HG02970 (cell line): ENCODE measurements at regions not wholly inside any gene's neighbourhood (a gene's known extent, or its start where the extent isn't known, plus 50 kb on each side); places are given as distances from the start of the nearest gene placed in this dataset.
"Not testable (repeated sequence)": the region's sequence is repeated elsewhere in the genome, so short reads cannot be mapped to it uniquely, and the experiment has no call there.

Experiments
- ATAC-seq: cut with Tn5 transposase; IDR thresholded peaks from one replicate; pipeline ENCODE4 v1.9.1; 2021; ENCODE audit warnings: mild to moderate bottlenecking, moderate library complexity, moderate number of reproducible peaks; ENCODE audit not compliant: unreplicated experiment, low FRiP score

GRCh38 chr3:61438253-61439121, 122.9 kb upstream of the PTPRG start:
- no peak for ATAC-seq

- ATAC-seq: no peak
Measured at GRCh38 chr3:61439122-61439458, 122.3 kb upstream of the PTPRG start.

- no peak for ATAC-seq
Measured at GRCh38 chr3:61442696-61443095, 118.7 kb upstream of the PTPRG start.

GRCh38 chr3:61443886-61444285, 117.5 kb upstream of the PTPRG start:
- no peak for ATAC-seq

- ATAC-seq: no peak
Measured at GRCh38 chr3:61444782-61445181, 116.6 kb upstream of the PTPRG start.

GRCh38 chr3:61445924-61446323, 115.4 kb upstream of the PTPRG start:
- no peak for ATAC-seq

GRCh38 chr3:61446341-61446740, 115.0 kb upstream of the PTPRG start:
- no peak for ATAC-seq

GRCh38 chr3:61448378-61448777, 113.0 kb upstream of the PTPRG start:
- ATAC-seq: no peak

GRCh38 chr3:61449327-61450040, 111.9 kb upstream of the PTPRG start:
- ATAC-seq: no peak

- no peak for ATAC-seq
Measured at GRCh38 chr3:61450866-61451265, 110.5 kb upstream of the PTPRG start.

- ATAC-seq: no peak
Measured at GRCh38 chr3:61451841-61452240, 109.5 kb upstream of the PTPRG start.

- ATAC-seq: no peak
Measured at GRCh38 chr3:61452535-61453090, 108.8 kb upstream of the PTPRG start.

- ATAC-seq: no peak
Measured at GRCh38 chr3:61454006-61454585, 107.3 kb upstream of the PTPRG start.

GRCh38 chr3:61454801-61455200, 106.6 kb upstream of the PTPRG start:
- no peak for ATAC-seq

GRCh38 chr3:61460636-61461035, 100.7 kb upstream of the PTPRG start:
- ATAC-seq: no peak

GRCh38 chr3:61463191-61463590, 98.2 kb upstream of the PTPRG start:
- ATAC-seq: no peak

- no peak for ATAC-seq
Measured at GRCh38 chr3:61464518-61465140, 96.7 kb upstream of the PTPRG start.

GRCh38 chr3:61466357-61466756, 95.0 kb upstream of the PTPRG start:
- no peak for ATAC-seq

GRCh38 chr3:61483997-61484396, 77.4 kb upstream of the PTPRG start:
- no peak for ATAC-seq

- ATAC-seq: no peak
Measured at GRCh38 chr3:61493339-61493738, 68.0 kb upstream of the PTPRG start.

- not testable (repeated sequence) for ATAC-seq
Measured at GRCh38 chr3:61494309-61494708, 67.1 kb upstream of the PTPRG start.
